SK-N-SH (cell line): ENCODE measurements at regions not wholly inside any gene's neighbourhood (a gene's known extent, or its start where the extent isn't known, plus 50 kb on each side); places are given as distances from the start of the nearest gene placed in this dataset.
"Not testable (repeated sequence)": the region's sequence is repeated elsewhere in the genome, so short reads cannot be mapped to it uniquely, and the experiment has no call there.

ENCODE experiments used
- CTCF ChIA-PET: fragments of 300-600, 350-600 bp; formaldehyde crosslinking; extraction: SDS; loops from one replicate; lab custom pipeline; 2021; lab: Yijun Ruan, JAX
- POLR2A ChIA-PET: fragments of 350-600 bp; sonication (Branson Sonifier 250); formaldehyde crosslinking; extraction: SDS; loops from one replicate; lab custom pipeline; 2020; ENCODE audit warnings: antibody characterized with exemption, inconsistent platforms; lab: Yijun Ruan, JAX
- DNase-seq: peaks from one replicate; pipeline ENCODE4 v3.0.0; 2012
- H2AFZ ChIP-seq: fragments of 200-600 bp; sonication (generic); 2 replicates; pipeline ENCODE4 v1.8.1; 2016; ENCODE audit warnings: antibody characterized with exemption, mild to moderate bottlenecking, low read depth
- H3F3A ChIP-seq: fragments of 200-600 bp; sonication (generic); replicated peaks from 2 replicates; pipeline ENCODE3; 2016; ENCODE audit warnings: antibody characterized with exemption, mild to moderate bottlenecking; ENCODE audit not compliant: insufficient read depth
- H3K27ac ChIP-seq, 2 experiments: fragments of 200-500 bp in 1 of 2; fragments of 200-600 bp in 1 of 2; sonication (Bioruptor generic) in 1 of 2; sonication (generic), shearing (Covaris generic) in 1 of 2; 2 replicates each; pipeline versions ENCODE4 v1.5.1 to v1.6.1; 2014 to 2016; ENCODE audit warnings: low read depth in 2 of 2, inconsistent platforms in 1 of 2, low read length in 1 of 2, mild to moderate bottlenecking in 1 of 2, mixed read lengths in 1 of 2
- H3K27me3 ChIP-seq: fragments of 200-600 bp; sonication (generic), shearing (Covaris generic); 2 replicates; pipeline ENCODE4 v1.6.1; 2016; ENCODE audit warnings: mixed run types; ENCODE audit not compliant: insufficient read depth
- H3K36me3 ChIP-seq, 2 experiments: fragments of 200-500 bp in 1 of 2; fragments of 200-600 bp in 1 of 2; sonication (Bioruptor generic) in 1 of 2; sonication (generic) in 1 of 2; replicated peaks in 1 of 2; 2 replicates each; pipeline versions ENCODE3 to v1.5.1; 2014 to 2016; ENCODE audit warnings: low read length in 1 of 2, mild to moderate bottlenecking in 1 of 2; ENCODE audit not compliant: insufficient read depth in 2 of 2, control insufficient read depth in 1 of 2
- H3K4me1 ChIP-seq, 2 experiments: fragments of 200-500 bp in 1 of 2; fragments of 200-600 bp in 1 of 2; sonication (Bioruptor generic) in 1 of 2; sonication (generic), shearing (Covaris generic) in 1 of 2; 2 replicates each; pipeline versions ENCODE4 v1.5.1 to v1.6.1; 2014 to 2016; ENCODE audit warnings: low read depth in 1 of 2, low read length in 1 of 2, mixed run types in 1 of 2; ENCODE audit not compliant: insufficient read depth in 2 of 2, control insufficient read depth in 1 of 2
- H3K4me2 ChIP-seq: fragments of 200-600 bp; sonication (generic), shearing (Covaris generic); 2 replicates; pipeline ENCODE4 v1.6.1; 2017; ENCODE audit warnings: mixed run types
- H3K4me3 ChIP-seq, 2 experiments: fragments of 200-500 bp in 1 of 2; fragments of 200-600 bp in 1 of 2; sonication (Bioruptor generic) in 1 of 2; sonication (generic), shearing (Covaris generic) in 1 of 2; 2 replicates each; pipeline versions ENCODE4 v1.5.1 to v1.8.1; 2014 to 2016; ENCODE audit warnings: low read depth in 2 of 2, inconsistent platforms in 1 of 2, low read length in 1 of 2, mild to moderate bottlenecking in 1 of 2, mixed read lengths in 1 of 2, moderate library complexity in 1 of 2
- H3K79me2 ChIP-seq: fragments of 200-600 bp; sonication (generic); 2 replicates; pipeline ENCODE4 v1.8.1; 2017; ENCODE audit warnings: mild to moderate bottlenecking; ENCODE audit not compliant: insufficient read depth
- H3K9ac ChIP-seq: fragments of 200-600 bp; sonication (generic); 2 replicates; pipeline ENCODE4 v1.6.1; 2017; ENCODE audit warnings: mixed run types
- H3K9me2 ChIP-seq: fragments of 200-600 bp; sonication (generic); 2 replicates; pipeline ENCODE4 v1.6.1; 2017; ENCODE audit warnings: mixed run types
- H3K9me3 ChIP-seq: fragments of 200-600 bp; sonication (generic); 2 replicates; pipeline ENCODE4 v1.6.1; 2017; ENCODE audit warnings: mixed run types, mild to moderate bottlenecking, moderate library complexity
- H4K20me1 ChIP-seq: fragments of 200-600 bp; sonication (generic); 2 replicates; pipeline ENCODE4 v1.6.1; 2017; ENCODE audit warnings: mild to moderate bottlenecking, mixed run types; ENCODE audit not compliant: insufficient read depth
- CHD2 ChIP-seq: fragments of 150-350 bp; IDR thresholded peaks from 2 replicates; pipeline ENCODE4 v1.6.1; 2018; ENCODE audit warnings: low read length; ENCODE audit not compliant: partially characterized antibody
- FOXJ3 ChIP-seq: sonication (generic); formaldehyde crosslinking; IDR thresholded peaks from 2 replicates; pipeline ENCODE4 v1.5.1; 2020; ENCODE audit warnings: mild to moderate bottlenecking, missing genetic modification reagents
- IRF3 ChIP-seq: fragments of 150-350 bp; IDR thresholded peaks from 2 replicates; pipeline ENCODE4 v1.6.1; 2016; ENCODE audit warnings: mild to moderate bottlenecking, low read depth, low read length
- JUND ChIP-seq: IDR thresholded peaks from 2 replicates; pipeline ENCODE4 v1.4.0; 2012
- MEF2A ChIP-seq: IDR thresholded peaks from 2 replicates; pipeline ENCODE4 v1.4.0; 2012; ENCODE audit warnings: low read depth, borderline replicate concordance
- PBX3 ChIP-seq: IDR thresholded peaks from 2 replicates; pipeline ENCODE4; 2012
- RFX5 ChIP-seq: IDR thresholded peaks from 2 replicates; pipeline ENCODE4 v1.6.1; 2012; ENCODE audit warnings: mild to moderate bottlenecking, improper control_type of control experiment, low read length
- TAF1 ChIP-seq: IDR thresholded peaks from 2 replicates; pipeline ENCODE4 v1.6.1; 2012; ENCODE audit warnings: low read depth, mild to moderate bottlenecking, low read length, moderate library complexity, borderline replicate concordance
- YY1 ChIP-seq: IDR thresholded peaks from 2 replicates; pipeline ENCODE4 v1.4.0; 2012; ENCODE audit warnings: low read depth, mild to moderate bottlenecking
- WGBS: methylation state at CpG from one replicate; pipeline ENCODE4 v1.1.6; 2017; ENCODE audit warnings: low lambda C conversion rate; 5-methylcytosine and 5-hydroxymethylcytosine counted together

- Histone ChIP-seq H3K9me2 (no peaks in the 10 kb centered on the region), H3K79me2 (no peaks in the 10 kb centered on the region), H3F3A (no peaks in the 10 kb centered on the region), H3K9me3 (no peaks in the 10 kb centered on the region), H4K20me1 (no peaks in the 10 kb centered on the region), H3K36me3 (no peaks in the 10 kb centered on the region), H3K4me2 (no peak overlapping the region), H2AFZ (no peak overlapping the region), H3K4me1 (no peaks in the 10 kb centered on the region), H3K4me3 (no peak overlapping the region), H3K9ac (no peak overlapping the region), H3K27me3 (no peaks in the 10 kb centered on the region), H3K27ac (no peak overlapping the region)
- DNase-seq, result no peak
- TF ChIP-seq FOXJ3, result no peak
- TF ChIP-seq IRF3, result no peak
- TF ChIP-seq JUND, result no peak
- TF ChIP-seq CHD2, result no peak
- TF ChIP-seq TAF1, result no peak
- whole genome bisulfite sequencing, result 7% methylated on average over 2 of the region's 2 CpGs
- ChIA-PET POLR2A (no interaction called here), CTCF (no interaction called here)
Observed at GRCh38 chr19:23597661-23598060, 89.4 kb downstream of the ZNF675 start.

DNA sequence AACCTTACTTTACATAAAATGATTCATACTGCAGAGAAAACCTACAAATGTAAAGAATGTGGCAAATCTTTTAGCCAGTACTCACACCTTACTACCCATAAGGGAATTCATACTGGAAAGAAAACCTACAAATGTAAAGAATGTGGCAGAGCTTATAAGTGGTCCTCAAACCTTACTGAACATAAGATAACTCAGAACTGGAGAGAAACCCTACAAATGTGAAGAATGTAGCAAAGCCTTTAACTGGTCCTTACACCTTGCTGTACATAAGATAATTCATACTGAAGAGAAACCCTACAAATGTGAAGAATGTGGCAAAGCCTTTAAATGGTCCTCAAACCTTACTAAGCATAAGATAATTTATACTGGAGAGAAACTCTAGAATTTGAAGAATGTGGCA is 90.1 kb downstream of the ZNF675 start:
- H4K20me1 ChIP-seq, result no peaks in the 10 kb centered on the region
- H3K9me3 ChIP-seq, result no peaks in the 10 kb centered on the region
- no peaks in the 10 kb centered on the region for H3K9me2 ChIP-seq
- no peak overlapping the region for H3K27ac ChIP-seq
- no peaks in the 10 kb centered on the region for H3K4me1 ChIP-seq
- no peak overlapping the region for H3K9ac ChIP-seq
- no peaks in the 10 kb centered on the region for H3K79me2 ChIP-seq
- no peak overlapping the region for H2AFZ ChIP-seq
- no peak for TF ChIP-seq PBX3
- TF ChIP-seq FOXJ3, result no peak
- no peak for TF ChIP-seq YY1
- no peak for TF ChIP-seq RFX5
- TF ChIP-seq MEF2A, result no peak
- no peak overlapping the region for H3K4me2 ChIP-seq
- no peak overlapping the region for H3K4me3 ChIP-seq
- no peaks in the 10 kb centered on the region for H3K27me3 ChIP-seq
- ChIA-PET CTCF (no interaction called here), POLR2A (no interaction called here)
- no peaks in the 10 kb centered on the region for H3K36me3 ChIP-seq
- H3F3A ChIP-seq, result no peaks in the 10 kb centered on the region
- no peak for DNase-seq

DNA sequence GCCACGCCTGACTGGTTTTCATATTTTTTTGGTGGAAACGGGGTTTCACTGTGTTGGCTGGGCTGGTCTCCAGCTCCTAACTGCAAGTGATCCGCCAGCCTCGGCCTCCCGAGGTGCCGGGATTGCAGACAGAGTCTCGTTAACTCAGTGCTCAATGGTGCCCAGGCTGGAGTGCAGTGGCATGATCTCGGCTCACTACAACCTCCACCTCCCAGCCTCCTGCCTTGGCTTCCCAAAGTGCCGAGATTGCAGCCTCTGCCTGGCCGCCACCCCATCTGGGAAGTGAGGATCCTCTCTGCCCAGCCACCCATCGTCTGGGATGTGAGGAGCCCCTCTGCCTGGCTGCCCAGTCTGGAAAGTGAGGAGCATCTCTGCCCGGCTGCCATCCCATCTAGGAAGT is 92.7 kb downstream of the ZNF675 start:
- H3K27me3 ChIP-seq, H3K4me2 ChIP-seq, CTCF ChIA-PET, H4K20me1 ChIP-seq, H3K36me3 ChIP-seq, H3K27ac ChIP-seq, H3K9ac ChIP-seq, H3K79me2 ChIP-seq, H3K4me1 ChIP-seq, H3F3A ChIP-seq, H3K9me2 ChIP-seq, POLR2A ChIA-PET, H2AFZ ChIP-seq, H3K9me3 ChIP-seq, DNase-seq, H3K4me3 ChIP-seq: not testable (repeated sequence)
- WGBS, result 27% methylated on average over 10 of the region's 12 CpGs
